ACHN (cell line): ENCODE measurements at regions not wholly inside any gene's neighbourhood (a gene's known extent, or its start where the extent isn't known, plus 50 kb on each side); places are given as distances from the start of the nearest gene placed in this dataset.
"Not testable (repeated sequence)": the region's sequence is repeated elsewhere in the genome, so short reads cannot be mapped to it uniquely, and the experiment has no call there.

Experiments used
- DNase-seq: peaks from one replicate; pipeline ENCODE4 v3.0.0-alpha.2; 2015
- in situ Hi-C: cut with HindIII; loops from 2 replicates; pipeline ENCODE4 v1.10.0; 2017; ENCODE audit warnings: low sequenced_read_pairs, low pct_ligation_motif_present, low pct_unique_long_range_greater_than_20kb

DNA sequence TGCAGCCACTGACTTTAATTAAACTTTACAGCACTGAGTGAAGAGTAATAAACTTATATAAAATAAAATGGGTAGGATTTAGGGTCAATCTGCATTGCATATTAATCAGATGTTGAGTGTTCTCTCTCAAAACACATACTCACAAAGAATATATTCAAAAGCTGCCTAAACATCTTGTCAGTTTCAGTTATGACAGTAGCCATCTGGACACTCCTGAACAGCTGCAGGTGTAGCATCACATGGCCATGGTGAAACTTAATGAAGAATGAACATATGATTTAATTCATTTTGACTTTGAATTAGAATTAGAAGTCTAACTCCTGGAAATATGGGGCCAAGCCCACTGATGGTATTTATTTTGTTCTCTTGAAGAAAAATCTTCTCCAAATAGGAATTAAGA, 684.3 kb upstream of the RAG2 start:
- in situ Hi-C loops, result no loop called here
- DNase-seq, result no peak

DNA sequence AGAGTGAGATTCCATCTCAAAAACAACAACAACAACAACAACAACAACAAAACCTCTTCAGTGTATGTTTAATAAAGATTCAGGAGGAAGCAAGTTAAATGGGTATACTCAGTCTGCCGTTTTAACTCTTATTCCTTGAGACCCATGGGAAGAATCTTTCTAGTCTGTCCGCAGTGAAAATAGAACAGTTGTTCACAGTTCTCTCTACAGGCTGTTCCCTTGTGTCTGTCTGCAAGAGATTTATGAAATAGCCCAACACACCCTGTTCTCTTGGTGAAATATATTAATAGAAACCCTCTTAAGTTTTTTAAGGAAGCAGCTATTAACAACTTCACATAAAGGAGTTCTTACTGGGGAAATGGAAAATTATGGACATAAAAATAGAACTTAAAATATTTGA, 682.2 kb upstream of the RAG2 start:
- no peak for DNase-seq
- in situ Hi-C loops, result no loop called here

DNA sequence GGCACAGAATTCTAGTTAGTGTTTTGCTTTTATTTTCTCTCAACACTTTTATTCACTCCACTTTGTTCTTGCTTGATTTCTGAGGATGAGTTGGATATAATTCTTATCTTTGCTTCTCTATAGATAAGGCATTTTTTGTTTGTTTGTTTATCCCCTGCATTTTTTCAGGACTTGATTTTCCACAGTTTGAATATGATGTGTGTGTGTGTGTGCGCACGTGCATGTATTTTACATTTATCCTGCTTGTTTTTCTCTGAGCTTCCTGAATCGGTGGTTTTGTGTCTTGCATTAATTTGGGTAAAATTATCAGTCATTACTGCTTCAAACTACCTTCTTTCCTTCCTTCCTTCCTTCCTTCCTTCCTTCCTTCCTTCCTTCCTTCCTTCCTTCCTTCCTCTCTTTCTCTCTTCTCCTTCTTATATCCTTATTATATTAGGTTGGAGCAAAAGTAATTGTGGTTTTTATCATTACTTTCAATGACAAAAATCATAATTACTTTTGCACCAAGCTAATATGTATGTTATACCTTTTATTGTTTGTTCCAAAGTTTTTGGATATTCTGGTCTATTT, 679.9 kb upstream of the RAG2 start:
- no peak for DNase-seq
- in situ Hi-C loops, result no loop called here

DNA sequence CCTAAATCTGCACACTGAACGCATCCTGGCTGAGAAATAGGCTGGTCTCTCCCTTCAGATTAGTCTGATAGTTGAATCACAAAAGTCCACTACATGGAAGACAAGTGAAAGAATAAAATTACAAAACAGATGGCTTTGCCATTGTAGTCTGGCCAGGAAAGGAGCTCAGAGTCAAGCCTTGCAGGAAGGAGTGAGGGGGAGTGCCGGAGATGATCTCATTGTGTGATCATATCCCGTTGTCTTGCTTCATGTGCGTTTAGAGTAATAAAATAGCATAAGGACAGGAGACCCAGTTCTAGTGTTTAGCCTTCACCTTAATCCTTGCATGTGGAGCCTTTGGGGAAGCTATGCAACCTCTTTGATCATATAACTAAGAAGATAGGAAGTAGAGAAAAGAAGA, 666.7 kb upstream of the RAG2 start:
- in situ Hi-C loops, result no loop called here
- no peak for DNase-seq

DNA sequence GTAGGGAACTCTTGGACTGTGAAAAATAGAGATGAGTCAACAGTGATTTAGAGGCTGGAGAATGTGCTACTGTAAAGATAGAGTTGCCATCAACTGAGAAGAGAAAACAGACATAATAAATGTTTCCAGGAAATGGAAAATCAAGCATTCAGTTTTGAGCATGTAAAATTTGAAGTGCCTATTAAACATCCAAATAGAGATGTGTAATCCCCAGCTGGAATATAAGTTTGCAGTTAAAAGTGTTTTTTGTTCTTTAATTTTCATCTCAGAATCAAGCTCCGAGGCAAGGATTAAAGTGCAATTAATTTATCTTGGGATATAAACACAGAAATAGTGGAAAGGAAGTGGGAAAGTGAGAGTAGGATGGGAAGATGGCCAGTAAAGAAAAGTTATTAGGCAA, 666.0 kb upstream of the RAG2 start:
- no peak for DNase-seq
- in situ Hi-C loops, result no loop called here

DNA sequence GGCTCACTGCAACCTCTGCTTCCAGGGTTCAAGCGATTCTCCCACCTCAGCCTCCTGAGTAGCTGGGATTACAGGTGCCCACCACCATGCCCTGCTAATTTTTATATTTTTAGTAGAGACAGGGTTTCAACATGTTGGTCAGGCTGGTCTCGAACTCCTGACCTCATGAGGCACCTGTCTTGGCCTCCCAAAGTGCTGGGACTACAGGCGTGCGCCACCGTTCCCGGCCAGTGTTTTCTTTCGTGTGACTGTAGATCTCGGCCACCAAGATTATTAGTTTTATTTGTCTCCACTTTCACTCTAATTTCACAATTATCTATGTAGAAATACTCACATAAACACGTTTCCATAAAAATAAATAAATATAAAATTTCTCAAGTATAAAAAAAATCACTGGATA, 665.4 kb upstream of the RAG2 start:
- DNase-seq, in situ Hi-C loops: not testable (repeated sequence)

DNA sequence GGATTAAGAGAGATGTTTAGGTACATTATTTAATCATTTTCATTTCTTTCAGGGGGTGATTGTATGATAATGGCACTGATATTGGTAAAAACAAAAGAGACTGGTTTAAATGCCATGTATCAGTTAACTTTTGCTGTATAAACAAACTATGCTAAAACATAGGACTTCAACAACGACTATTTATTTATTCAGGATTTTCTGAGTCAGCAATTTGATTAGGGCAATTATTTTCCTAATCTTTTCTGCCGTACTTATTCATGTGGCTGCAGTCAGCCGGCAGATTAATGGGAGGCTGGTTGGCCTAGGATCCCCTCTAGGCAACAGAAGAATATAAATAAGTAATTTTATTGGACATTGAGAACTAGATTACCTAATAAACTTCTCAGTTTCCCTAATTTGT, 661.7 kb upstream of the RAG2 start:
- no peak for DNase-seq
- in situ Hi-C loops, result no loop called here

DNA sequence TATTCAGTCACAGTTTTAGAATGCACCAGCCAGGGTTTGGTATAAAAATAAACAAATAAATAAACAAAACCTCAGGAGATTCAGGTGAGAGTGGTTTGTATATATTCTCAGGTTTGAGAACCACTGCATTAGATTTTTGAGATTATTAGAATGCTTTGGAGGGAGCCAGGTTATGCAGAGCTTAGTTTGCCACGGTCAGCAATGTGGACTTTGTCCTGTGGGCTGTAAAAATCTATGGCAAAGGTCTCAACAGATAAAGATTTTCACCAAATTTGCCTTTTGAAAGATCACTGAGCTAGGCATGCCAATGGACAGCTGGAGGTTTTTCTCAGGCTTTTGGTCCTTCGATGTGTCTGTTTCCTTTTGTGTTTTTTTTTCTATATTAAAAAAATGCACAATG, 650.1 kb upstream of the RAG2 start:
- no peak for DNase-seq
- in situ Hi-C loops, result no loop called here

DNA sequence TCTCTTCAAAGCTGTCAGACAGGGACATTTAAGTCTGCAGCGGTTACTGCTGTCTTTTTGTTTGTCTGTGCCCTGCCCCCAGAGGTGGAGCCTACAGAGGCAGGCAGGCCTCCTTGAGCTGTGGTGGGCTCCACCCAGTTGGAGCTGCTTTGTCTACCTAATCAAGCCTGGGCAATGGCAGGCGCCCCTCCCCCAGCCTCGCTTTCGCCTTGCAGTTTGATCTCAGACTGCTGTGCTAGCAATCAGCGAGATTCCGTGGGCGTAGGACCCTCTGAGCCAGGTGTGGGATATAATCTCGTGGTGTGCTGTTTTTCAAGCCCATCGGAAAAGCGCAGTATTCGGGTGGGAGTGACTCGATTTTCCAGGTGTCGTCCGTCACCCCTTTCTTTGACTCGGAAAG, 648.1 kb upstream of the RAG2 start:
- DNase-seq, in situ Hi-C loops: not testable (repeated sequence)

DNA sequence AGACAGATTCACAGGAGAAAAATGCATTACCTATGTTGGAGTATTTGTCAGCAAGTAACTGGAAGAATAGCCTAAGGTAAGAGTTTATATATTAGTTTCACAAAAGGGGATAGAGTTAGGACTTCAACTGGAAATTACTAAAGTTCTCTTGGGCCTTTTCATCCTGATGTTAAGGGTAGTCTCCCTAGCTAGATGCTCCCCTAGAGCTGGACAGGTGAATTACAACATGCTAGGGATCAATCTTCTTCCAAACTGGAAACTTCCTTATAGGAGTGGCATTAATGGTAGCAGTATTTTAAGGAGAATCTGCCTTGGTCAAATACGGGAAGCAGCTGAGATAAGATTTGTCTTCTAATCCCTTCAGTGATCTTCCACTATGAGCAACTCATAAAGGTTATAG, 632.8 kb upstream of the RAG2 start:
- peak; percentile 1 for DNase-seq
- in situ Hi-C loops, result no loop called here

DNA sequence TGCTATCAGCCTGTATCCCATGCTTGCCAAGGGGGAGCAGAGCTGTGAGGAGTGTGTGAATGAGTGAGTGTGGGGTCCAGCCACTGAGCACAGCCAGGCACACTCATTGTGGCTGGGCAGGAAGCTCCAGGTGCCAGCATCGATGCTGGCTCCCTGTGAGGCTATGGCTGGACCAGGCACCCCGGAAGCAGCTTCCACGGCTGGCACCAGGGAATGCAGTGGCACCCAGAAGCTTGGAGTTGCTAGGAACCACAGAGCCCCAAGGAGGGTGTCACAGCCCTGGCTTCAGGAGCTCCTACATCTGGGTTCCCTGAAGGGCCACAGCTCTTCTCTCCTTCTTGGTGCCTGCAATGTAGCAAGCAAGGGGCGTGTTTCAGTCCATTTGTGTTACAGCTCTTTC, 625.9 kb upstream of the RAG2 start:
- no peak for DNase-seq
- in situ Hi-C loops, result no loop called here

DNA sequence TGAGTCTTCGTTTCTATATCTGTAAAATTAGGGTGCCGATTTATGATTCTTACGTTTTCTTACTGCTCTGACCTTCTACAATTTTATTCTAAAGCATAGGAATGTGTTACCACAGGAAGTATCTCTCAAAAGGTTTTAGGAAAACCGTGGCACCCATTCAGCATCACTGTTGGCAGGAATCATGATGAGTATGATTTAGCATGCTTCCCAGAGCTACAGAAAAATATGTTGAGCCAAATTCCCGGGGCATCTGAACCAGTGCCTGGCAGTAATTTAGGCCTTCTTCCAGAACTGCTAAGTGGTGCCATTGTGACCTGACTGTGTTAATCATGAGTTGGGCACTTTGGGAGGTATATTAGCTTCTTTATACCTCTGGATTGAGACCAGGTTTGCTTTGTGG, 605.0 kb upstream of the RAG2 start:
- in situ Hi-C loops, result no loop called here
- DNase-seq, result no peak

DNA sequence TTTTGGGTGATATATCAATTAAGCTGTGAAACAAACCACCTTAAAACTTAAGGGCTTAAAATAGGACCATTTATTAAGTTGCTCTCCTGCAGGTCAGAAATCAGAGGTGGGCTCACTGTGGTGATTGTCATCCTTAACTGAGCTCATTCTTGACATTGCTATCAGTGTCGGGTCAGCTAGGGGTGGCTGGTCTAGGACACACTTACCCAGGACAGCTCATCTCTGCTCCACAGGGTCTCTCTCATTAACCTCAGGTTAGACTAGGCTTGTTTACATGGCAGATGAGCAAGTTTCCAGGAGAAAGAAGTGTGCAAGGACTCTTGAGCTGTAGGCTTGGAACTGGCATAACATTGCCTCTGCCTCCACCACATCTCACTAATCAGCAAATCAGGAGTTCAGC, 601.0 kb upstream of the RAG2 start:
- DNase-seq, result no peak
- in situ Hi-C loops, result no loop called here

DNA sequence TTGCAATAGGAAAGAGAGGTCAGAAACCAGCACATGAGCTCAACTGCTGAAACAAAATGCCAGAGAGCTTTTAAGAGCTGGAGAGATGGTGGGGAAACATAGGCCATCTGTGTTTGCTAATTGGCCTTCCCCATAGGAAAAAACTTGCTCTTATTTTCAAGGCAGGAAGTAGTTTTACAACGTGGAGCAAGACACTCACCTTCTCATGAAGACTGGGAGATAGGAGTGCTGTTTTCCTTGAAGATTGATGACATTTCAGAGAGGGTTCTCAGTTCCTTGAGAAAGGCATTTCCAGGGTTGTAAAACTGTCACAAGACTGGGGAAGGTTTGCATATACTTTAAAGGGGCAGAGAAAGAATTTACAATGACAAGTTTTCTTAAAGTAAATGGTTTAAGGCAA, 586.3 kb upstream of the RAG2 start:
- DNase-seq, result no peak
- in situ Hi-C loops, result no loop called here

DNA sequence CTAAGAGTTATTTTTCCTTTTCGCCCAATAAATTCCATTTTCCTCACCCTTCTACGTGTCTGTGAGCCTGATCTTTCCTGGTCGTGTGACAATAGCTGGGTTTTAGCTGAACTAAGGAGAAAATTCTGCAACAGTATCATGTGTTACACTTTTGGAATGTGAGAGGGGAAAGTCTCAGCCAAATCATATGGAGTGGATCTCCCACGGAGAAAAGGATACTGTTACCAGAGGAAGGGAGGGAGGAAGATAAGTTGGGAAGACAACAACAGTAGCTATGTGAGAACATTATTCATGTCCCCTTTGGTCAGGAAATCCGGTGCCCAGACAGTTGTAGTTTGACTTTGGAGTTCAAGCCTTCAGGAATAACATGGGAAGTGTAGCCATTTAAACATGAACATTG, 584.0 kb upstream of the RAG2 start:
- in situ Hi-C loops, result no loop called here
- DNase-seq, result no peak

DNA sequence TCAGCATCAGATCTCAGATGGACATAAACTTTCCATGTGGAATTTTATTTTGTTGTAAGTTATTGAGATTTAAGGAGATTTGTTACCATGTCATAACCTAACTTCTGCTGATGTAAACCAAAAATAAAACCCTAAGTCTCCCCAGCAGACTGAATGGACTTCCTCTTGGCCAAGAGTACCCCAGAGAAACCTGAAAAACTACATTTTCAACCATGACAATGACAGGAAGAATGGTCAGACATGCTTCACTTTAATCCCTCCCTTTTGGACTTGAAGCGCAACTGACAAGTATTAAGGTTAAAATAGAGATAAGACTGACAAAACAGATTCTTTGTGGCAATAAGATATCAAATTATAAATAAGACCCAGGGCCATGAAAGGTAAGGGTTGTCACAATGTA, 579.7 kb upstream of the RAG2 start:
- in situ Hi-C loops, result no loop called here
- DNase-seq, result no peak

DNA sequence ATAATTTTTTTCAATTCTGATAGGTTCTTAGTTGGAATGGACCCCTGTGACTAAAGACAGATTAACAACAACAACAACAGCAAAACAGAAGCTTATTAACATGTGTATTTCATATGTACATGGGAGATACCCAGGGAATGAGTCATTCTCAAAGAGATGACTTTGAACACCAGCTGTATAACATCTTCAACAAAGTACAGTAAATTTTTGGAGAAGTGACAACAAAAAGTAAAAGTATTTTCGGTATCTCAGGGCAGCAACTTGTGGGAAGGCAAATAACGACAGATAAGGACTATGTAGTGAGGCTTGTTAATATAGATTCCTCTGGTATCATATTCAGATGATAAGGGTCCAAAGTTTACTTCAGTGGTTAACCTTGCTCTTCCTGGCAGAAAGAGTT, 573.4 kb upstream of the RAG2 start:
- DNase-seq, result no peak

DNA sequence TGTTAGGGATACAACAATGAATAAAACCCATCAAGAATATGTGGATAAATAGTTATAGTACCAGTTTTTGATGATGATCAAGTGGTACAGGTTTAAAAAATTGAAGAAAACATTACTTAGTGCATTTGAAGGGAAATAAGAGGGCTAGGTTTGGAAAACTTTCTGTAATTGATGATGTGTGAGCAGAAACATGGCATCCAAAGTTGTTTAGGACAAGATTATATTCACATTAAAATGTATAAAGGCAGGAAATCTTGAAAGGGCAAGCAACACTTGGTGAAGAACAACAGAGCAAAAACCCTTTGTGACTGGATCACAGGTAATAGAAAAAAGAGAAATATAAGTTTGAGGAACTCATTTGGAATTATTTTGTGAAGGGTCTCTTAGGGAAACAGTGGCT, 572.3 kb upstream of the RAG2 start:
- no peak for DNase-seq
- in situ Hi-C loops, result no loop called here

More for the DNA sequence above, 573.4 kb upstream of the RAG2 start:
- in situ Hi-C loops, result no loop called here

DNA sequence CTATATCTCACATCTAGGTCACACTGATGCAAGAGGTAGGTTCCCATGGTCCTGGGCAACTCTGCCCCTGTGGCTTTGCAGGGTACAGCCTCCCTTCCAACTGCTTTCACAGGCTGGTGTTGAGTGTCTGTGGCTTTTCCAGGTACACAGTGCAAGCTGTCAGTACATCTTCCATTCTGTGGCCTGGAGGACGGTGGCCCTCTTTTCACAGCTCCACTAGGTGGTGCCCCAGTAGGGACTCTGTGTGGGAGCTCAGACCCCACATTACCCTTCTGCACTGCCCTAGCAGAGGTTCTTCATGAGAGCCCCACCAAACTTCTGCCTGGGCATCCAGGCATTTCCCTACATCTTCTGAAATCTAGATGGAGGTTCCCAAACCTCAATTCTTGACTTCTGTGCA, 547.4 kb upstream of the RAG2 start:
- in situ Hi-C loops, DNase-seq: not testable (repeated sequence)

DNA sequence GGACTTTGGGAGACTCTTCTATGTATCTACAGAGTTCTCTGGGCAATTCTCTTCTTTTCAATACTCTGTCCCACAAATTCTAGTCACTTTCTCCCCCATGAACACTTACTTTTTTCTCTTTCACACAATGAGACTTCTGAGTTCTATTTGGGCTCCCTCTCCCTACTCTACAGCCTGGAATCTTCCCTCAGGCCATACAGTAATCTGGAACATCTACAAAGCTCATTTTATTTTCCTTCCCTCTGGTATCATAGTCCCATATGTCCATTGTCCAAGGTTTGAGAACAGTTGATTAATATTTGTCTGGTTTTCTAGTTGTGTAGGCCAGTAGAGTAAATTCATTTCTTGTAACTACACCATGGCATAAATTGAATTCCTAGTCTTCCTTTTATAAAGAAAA, 544.6 kb upstream of the RAG2 start:
- in situ Hi-C loops, result no loop called here
- no peak for DNase-seq

DNA sequence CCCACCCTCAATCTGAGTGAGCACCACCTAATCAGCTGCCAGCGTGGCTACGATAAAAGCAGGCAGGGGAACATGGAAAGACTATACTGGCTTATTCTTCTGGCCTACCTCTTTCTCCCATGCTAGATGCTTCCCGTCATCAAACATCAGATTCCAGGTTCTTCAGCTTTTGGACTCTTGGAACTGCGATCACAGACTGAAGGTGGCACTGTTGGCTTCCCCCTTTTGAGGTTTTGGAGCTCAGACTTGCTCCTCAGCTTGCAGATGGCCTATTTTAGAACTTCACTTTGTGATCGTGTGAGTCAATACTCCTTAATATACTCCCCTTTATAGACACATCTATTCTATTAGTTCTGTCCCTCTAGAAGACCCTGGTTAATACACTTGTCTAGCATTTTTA, 543.7 kb upstream of the RAG2 start:
- DNase-seq, result no peak
- in situ Hi-C loops, result no loop called here
